ENCODE measurements at regions not wholly inside any gene's neighbourhood (a gene's known extent, or its start where the extent isn't known, plus 50 kb on each side); places are given as distances from the start of the nearest gene placed in this dataset.
A peak's percentile ranks its signal among the peaks of the same experiment; 100 is the strongest.

DNA sequence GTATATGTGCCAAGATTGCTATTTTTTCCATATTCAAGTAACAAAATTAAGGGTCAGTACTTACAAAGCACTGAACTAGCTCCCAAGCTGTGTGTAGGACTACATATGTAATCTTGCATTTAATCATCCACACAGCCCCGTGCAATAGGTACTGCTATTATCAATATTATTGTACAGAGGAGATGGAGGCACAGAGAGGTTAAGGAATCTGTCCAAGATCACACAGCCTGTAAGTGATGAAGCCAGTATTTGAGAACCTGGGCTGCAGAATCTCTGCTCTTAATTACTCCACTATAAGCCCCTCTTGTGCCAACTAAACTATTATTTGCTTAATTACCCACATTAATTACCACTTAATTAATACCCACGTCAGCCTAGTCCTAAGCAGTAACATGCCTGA, 134.1 kb downstream of the KATNIP start:
- no peak for DNase-seq
- Histone ChIP-seq H3K4me3 (ENCODE audit: low read length in 3 of 3) (no peak overlapping the region), H3K4me1 (ENCODE audit: control insufficient read depth in 2 of 3, insufficient read depth in 2 of 3, low read depth in 1 of 3, low read length in 3 of 3) (no peaks in the 10 kb centered on the region), H3K9me3 (ENCODE audit: control insufficient read depth in 2 of 3, insufficient read depth in 1 of 3, low read length in 3 of 3) (no peaks in the 10 kb centered on the region), H3K27me3 (ENCODE audit: control insufficient read depth, insufficient read depth, low read length) (no peaks in the 10 kb centered on the region), H3K9ac (ENCODE audit: low read length in 3 of 3) (no peak overlapping the region), H3K36me3 (ENCODE audit: control insufficient read depth in 2 of 3, insufficient read depth in 3 of 3, low read length in 3 of 3) (peaks cover 0 to 7% (median under 1%) of the 10 kb centered on the region in 3 donors), H3K27ac (ENCODE audit: low read depth in 2 of 2, low read length in 2 of 2) (no peak overlapping the region)
- intact Hi-C loops (cut with DNase I), result no loop called here
- no peak for FAIRE-seq
- TF ChIP-seq, protein P1, sequence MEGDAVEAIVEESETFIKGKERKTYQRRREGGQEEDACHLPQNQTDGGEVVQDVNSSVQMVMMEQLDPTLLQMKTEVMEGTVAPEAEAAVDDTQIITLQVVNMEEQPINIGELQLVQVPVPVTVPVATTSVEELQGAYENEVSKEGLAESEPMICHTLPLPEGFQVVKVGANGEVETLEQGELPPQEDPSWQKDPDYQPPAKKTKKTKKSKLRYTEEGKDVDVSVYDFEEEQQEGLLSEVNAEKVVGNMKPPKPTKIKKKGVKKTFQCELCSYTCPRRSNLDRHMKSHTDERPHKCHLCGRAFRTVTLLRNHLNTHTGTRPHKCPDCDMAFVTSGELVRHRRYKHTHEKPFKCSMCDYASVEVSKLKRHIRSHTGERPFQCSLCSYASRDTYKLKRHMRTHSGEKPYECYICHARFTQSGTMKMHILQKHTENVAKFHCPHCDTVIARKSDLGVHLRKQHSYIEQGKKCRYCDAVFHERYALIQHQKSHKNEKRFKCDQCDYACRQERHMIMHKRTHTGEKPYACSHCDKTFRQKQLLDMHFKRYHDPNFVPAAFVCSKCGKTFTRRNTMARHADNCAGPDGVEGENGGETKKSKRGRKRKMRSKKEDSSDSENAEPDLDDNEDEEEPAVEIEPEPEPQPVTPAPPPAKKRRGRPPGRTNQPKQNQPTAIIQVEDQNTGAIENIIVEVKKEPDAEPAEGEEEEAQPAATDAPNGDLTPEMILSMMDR (IDR thresholded peaks at IDR 0.05; ENCODE audit: borderline replicate concordance, extremely low read depth, insufficient read depth), result no peak

DNA sequence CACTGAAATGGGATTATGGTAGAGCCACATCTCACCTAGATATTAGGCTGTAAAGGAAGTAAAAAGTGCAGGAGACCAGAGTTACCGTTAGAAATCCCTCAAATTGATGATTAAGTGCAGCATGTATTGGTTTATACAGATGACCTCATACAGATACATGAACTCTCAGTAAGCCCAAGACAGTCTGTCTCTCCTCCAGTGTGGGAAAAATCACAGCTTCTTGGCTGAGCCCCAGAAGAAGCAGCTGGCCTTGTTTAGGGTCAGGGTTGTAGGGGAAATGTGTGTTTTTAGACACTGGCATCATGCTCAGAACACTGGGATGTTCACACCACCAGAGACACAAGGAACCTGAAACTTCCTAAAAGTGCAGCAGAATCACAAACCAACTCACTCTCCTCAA, 135.9 kb downstream of the KATNIP start:
- Histone ChIP-seq H3K4me3 (ENCODE audit: low read length in 3 of 3) (no peak overlapping the region), H3K9me3 (ENCODE audit: control insufficient read depth in 2 of 3, insufficient read depth in 1 of 3, low read length in 3 of 3) (no peaks in the 10 kb centered on the region), H3K9ac (ENCODE audit: low read length in 3 of 3) (no peak overlapping the region), H3K27me3 (ENCODE audit: control insufficient read depth, insufficient read depth, low read length) (no peaks in the 10 kb centered on the region), H3K4me1 (ENCODE audit: control insufficient read depth in 2 of 3, insufficient read depth in 2 of 3, low read depth in 1 of 3, low read length in 3 of 3) (no peaks in the 10 kb centered on the region), H3K36me3 (ENCODE audit: control insufficient read depth in 2 of 3, insufficient read depth in 3 of 3, low read length in 3 of 3) (peaks cover 0 to 7% (median 0%) of the 10 kb centered on the region in 3 donors), H3K27ac (ENCODE audit: low read depth in 2 of 2, low read length in 2 of 2) (no peak overlapping the region)
- no peak for FAIRE-seq
- TF ChIP-seq, protein P1 (IDR thresholded peaks at IDR 0.05; ENCODE audit: borderline replicate concordance, extremely low read depth, insufficient read depth), result no peak
- DNase-seq, result peak in 1 of 5 donors; percentile 6
- intact Hi-C loops (cut with DNase I), result no loop called here

DNA sequence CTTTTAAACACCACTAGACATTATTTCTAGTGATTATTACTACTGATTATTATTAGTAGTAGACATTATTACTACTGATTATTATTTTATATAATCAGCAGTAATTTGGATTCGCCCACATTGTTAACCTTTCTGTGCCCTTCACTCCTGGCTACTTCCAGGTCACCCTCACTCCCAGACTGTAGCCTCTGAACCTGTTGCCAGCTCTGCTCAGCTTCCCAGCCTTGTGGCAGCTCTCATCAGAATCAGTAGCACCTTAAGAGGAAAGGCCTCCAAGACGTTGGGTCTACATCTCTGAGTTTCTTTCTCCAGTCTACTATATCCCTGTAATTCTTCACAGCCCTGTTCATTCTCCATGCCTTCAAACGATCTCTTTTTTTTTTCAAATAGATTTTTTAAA, 137.0 kb downstream of the KATNIP start:
- intact Hi-C loops (cut with DNase I), result no loop called here
- no peak for FAIRE-seq
- H3K27me3 ChIP-seq (ENCODE audit: control insufficient read depth, insufficient read depth, low read length), result no peaks in the 10 kb centered on the region
- H3K36me3 ChIP-seq (ENCODE audit: control insufficient read depth in 2 of 3, insufficient read depth in 3 of 3, low read length in 3 of 3), result peaks cover 0 to 7% (median 0%) of the 10 kb centered on the region in 3 donors
- no peaks in the 10 kb centered on the region for H3K4me1 ChIP-seq (ENCODE audit: control insufficient read depth in 2 of 3, insufficient read depth in 2 of 3, low read depth in 1 of 3, low read length in 3 of 3)
- peak in 1 of 5 donors; percentile 1 for DNase-seq
- TF ChIP-seq, protein P1 (IDR thresholded peaks at IDR 0.05; ENCODE audit: borderline replicate concordance, extremely low read depth, insufficient read depth), result no peak
- no peaks in the 10 kb centered on the region for H3K9me3 ChIP-seq (ENCODE audit: control insufficient read depth in 2 of 3, insufficient read depth in 1 of 3, low read length in 3 of 3)
- no peak overlapping the region for H3K4me3 ChIP-seq (ENCODE audit: low read length in 3 of 3)
- no peak overlapping the region for H3K27ac ChIP-seq (ENCODE audit: low read depth in 2 of 2, low read length in 2 of 2)
- H3K9ac ChIP-seq (ENCODE audit: low read length in 3 of 3), result no peak overlapping the region

DNA sequence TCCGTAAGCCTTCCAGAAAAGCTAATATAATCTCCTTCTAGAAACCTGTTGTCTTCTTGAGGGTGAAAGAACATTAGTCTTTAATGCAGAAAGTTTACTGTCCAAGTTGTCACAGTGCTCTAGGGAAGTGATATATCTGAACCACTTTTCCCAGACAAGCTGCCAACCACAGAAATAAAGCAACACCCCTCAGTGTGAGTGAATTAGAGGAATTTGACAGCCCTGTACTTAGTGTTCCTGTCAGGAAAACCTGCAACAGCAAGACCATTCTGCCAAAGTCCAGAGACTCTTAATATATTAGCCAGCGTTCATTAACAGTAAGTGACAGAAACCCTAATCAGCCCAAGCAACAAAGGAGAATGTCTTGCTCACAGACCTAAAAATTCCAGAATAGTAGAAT, 137.7 kb downstream of the KATNIP start:
- Histone ChIP-seq H3K27me3 (ENCODE audit: control insufficient read depth, insufficient read depth, low read length) (no peaks in the 10 kb centered on the region), H3K36me3 (ENCODE audit: control insufficient read depth in 2 of 3, insufficient read depth in 3 of 3, low read length in 3 of 3) (peaks cover 0 to 4% (median 0%) of the 10 kb centered on the region in 3 donors), H3K9me3 (ENCODE audit: control insufficient read depth in 2 of 3, insufficient read depth in 1 of 3, low read length in 3 of 3) (no peaks in the 10 kb centered on the region), H3K27ac (ENCODE audit: low read depth in 2 of 2, low read length in 2 of 2) (no peak overlapping the region), H3K4me3 (ENCODE audit: low read length in 3 of 3) (no peak overlapping the region), H3K4me1 (ENCODE audit: control insufficient read depth in 2 of 3, insufficient read depth in 2 of 3, low read depth in 1 of 3, low read length in 3 of 3) (no peaks in the 10 kb centered on the region), H3K9ac (ENCODE audit: low read length in 3 of 3) (no peak overlapping the region)
- TF ChIP-seq, protein P1 (IDR thresholded peaks at IDR 0.05; ENCODE audit: borderline replicate concordance, extremely low read depth, insufficient read depth), result no peak
- intact Hi-C loops (cut with DNase I), result no loop called here
- FAIRE-seq (no peak), DNase-seq (no peak)
